ENCODE measurements at regions not wholly inside any gene's neighbourhood (a gene's known extent, or its start where the extent isn't known, plus 50 kb on each side); places are given as distances from the start of the nearest gene placed in this dataset.
"Not testable (repeated sequence)": the region's sequence is repeated elsewhere in the genome, so short reads cannot be mapped to it uniquely, and the experiment has no call there.

DNA sequence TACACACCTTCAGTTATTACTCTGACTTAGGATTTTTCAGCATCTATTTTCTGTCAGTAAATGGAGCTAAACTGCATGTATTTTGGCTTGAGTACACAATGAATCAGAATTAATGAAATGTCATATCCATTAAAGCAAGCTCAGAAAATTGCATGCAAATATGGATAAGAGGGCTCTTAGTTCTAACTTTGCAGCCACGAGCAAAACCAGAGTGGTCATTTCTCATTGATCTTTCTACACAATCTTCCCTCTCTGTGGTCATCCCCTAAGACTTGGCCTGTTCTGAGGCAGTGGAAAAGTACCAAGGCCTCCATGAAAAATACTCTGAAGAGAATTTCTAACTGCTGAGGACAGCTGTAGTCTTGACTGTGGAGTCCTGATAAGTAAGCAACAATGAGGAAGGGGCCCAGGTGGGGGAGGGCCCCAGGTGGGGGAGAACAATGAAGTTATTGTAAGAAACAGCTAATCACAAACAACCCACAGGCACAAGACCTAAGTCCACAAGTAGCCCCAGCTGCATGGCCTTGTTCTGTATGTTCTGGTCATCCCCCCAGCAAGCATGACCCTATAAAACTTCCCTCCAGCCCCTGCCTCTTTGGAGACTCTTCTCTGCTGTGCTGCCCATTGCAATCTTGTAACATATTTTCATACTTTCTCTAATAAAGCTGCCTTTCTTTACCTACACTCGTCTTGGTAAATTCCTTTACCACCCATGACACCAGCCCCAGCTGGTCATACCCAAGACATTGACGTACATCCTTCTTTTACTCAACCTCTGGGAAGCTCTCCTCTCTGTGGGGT, 230.3 kb downstream of the TDRD15 start:
- no peak for DNase-seq

DNA sequence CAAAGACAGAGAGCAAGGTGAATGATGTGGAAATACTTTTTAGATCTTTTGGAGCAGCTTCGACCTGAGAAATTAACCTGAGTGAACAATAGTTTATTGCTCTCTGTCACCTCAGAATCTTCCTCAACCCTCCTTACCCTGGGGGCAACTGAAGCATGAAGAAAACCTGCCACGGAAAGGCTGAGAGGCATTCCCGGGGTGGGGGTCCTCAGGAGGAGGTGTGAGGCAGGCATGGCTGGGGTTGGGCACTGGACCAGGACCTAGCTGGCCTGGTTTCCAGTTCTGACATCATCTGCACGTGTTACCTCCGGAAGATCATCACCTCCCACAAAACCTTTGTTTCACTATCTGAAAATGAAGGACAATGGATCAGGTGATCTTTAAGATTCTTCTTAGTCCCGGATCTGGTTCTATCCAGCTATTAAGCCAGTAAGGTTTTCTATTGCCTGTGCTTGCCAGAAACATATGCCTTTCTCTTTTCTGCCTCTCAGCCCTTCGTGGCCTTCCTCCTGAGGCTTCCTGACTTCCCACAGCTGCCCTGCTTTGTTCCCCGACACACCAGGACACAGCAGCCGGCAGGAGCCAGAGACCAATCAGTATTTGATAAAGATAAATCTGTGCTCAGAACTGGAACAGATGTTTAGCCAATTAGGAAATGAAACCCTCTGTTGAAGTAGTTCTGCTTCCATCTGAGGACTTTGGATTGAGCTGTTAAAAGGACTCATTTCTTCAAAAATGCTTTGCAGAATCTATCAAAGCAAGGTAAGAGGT, 232.5 kb downstream of the TDRD15 start:
- no peak for DNase-seq

DNA sequence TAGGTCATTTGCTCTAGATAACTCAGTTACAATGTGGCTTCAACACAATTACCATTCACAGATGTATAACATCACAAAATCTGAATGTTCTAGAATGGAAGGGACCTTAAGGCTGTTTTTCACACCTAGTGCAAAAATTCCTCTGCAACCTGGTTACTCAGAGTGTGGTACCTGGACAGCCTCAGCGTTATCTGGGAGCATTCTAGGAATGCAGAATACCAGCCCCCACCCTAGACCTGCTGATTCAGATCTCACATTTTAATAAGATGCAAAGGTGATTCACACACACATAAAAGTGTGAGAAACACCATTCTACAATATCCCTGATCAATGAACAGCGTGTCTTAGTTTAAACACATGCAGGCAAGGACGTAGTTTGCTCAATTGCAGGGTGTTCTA, 233.1 kb downstream of the TDRD15 start:
- no peak for DNase-seq

- no peak for DNase-seq
Observed at GRCh38 chr2:21358976-21359375, 235.2 kb downstream of the TDRD15 start.

DNA sequence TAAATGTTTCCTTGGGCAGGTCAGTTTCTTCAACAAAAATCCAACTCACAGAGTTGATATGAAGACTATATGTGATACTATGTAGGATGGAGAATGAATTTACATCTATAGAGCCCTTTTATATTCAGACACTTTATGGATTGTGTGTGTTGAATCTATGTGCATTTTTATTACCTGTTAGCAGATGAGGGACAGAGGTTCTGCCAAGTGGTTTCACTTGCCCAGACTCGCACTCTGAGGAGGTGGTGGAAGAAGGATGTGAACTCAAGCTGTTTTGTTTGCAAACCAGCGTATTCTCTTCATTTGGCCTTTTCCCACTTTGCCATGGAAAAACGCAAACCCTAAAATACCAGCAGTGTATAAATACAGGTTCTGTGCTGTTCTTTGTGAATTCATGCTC, 237.6 kb downstream of the TDRD15 start:
- DNase-seq: no peak

- no peak for DNase-seq
Observed at GRCh38 chr2:21361957-21362486, 238.3 kb downstream of the TDRD15 start.

GRCh38 chr2:21363364-21363763, 239.6 kb downstream of the TDRD15 start:
- no peak for DNase-seq

GRCh38 chr2:21367421-21367820, 243.7 kb downstream of the TDRD15 start:
- DNase-seq: no peak

DNA sequence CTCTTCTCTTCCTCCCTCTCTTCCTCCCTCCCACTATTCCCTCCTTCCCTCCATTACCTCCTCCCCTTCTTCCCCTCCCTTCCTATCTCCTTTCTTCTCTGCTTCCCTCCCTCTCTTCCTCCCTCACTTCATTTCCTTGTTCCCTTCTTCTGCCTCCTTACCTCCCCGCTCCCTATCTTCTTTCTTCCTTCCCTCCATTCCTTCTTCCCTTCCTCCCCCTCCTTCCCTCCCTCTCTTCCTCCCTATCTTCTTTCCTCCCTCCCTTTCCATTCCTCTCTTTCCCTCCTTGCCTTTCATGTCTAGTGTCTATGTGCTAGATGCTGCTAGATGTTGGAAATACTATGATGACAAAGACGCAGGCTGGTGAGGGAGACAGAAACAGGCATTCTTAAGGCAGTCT, 246.0 kb downstream of the TDRD15 start:
- DNase-seq: no peak

DNA sequence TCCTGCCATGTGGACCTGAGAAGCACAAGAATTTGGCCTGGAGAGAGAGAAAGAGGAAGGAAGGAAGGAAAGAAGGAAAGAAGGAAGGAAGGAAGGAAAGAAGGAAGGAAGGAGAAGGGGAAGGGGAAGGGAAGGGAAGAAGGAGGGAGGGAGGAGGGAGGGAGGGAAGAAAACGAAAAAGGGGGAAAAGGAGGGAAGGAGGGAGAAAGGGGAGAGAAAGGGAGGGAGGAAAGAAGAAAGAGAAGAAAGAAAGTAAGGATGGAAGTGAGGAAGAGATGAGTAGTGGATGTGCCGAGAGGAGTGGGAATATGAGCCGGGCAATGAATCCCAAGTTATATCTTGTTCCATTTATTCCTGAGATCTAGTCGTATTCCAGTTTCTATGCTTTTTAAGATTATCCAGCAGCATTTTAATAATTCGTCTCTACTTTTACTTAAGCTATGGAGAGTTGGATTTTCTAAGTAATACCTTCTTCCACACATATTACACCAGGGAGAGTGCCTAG, 247.8 kb downstream of the TDRD15 start:
- no peak for DNase-seq

DNA sequence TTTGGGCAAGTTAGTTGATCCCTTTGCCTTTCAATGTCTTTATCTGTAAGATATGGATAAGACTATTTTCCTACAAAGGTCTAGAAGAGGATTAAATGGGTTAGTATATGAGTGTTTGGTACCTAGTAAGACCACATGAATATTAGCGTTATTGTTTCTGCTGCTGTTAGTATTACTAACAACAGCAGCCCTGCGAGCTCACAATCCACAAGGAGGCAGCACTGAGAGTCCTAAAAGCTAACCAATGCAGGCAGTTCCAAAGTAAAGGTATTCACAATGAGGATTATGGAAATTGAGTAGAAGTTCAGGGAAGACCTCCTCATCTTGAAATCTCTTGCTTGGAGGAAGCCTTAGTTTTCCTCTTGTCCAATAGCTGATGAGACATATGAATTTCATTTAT, 248.9 kb downstream of the TDRD15 start:
- no peak for DNase-seq

DNA sequence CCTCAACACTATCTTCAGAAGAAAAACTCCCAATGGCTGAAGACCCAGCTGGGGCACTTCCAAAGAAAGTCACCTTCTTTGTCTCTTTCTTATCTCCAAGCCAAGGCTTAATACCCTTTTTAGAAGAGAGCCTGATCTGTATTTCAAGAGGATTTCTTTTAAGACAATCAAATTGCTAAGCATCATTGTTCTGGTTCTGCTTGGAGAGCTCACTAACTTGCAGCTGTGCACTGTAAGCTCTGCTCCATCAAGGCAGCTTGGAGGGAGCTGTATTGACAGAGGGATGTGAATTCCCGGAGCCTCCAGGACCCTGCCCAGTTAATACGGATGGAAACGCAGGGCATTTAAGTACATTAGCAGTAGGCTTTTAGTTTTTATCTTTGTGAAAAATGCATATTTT, 253.1 kb downstream of the TDRD15 start:
- DNase-seq: no peak

- DNase-seq: no peak
Observed at GRCh38 chr2:21379140-21379539, 255.4 kb downstream of the TDRD15 start.

GRCh38 chr2:21379668-21380067, 255.9 kb downstream of the TDRD15 start:
- not testable (repeated sequence) for DNase-seq

DNA sequence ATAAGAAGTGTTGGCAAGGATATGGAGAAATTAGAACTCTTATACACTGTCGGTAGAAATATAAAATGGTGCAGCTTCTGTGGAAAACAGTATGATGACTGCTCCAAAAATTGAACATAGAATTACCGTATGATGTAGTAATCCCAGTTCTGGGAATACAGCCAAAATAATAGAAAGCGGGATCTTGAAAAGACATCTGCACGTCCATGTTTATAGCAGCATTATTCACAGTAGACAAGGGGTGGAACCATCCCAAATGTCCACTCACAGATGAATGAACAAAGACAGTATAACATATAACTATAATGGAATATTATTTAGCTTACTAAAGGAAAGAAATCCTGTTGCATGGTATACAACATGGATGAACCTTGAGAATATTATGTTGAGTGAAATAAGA, 257.7 kb downstream of the TDRD15 start:
- DNase-seq: no peak

DNA sequence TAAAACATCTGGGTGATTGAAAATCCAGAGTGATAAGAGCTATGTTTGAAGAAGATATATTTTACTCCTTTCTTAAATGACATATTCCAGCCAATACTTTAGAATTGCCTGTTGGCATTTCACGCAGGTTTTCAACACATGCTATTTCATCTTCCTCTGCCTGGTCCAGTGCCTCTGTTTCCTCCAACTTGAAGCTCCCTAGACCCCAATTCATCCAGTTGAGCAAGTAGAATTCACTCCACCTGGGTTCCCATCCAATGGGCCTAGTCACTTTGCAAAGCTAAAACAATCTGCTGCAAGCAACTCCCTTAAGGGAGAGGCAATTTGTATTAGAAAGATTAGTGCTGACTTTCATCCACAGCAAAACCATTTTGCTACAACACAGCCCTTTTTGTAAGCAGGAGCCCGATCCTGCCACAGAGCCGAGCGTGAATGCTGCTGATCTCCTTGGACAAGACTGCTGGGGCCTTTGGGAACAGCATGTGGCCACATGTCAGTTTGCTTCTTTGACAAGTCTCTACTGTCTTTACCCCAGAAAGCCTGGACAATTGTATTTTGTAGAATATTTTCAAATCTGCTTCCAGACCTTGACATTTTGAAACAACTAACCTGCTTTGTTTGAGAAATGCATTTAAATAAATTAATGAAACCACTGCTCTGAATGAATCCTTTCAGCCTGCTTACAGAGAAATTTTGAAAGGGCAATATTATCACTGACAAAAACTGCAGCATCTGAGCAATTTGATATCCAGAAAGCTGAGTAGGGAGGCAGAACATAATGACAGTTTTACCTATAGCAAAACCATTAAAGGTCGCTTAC, 259.1 kb downstream of the TDRD15 start:
- no peak for DNase-seq

- DNase-seq: no peak
Observed at GRCh38 chr2:21386666-21387065, 262.9 kb downstream of the TDRD15 start.

GRCh38 chr2:21392649-21393048, 268.9 kb downstream of the TDRD15 start:
- no peak for DNase-seq

- DNase-seq: no peak
Observed at GRCh38 chr2:21393173-21393572, 269.4 kb downstream of the TDRD15 start.

- no peak for DNase-seq
Observed at GRCh38 chr2:21395366-21395765, 271.6 kb downstream of the TDRD15 start.

DNA sequence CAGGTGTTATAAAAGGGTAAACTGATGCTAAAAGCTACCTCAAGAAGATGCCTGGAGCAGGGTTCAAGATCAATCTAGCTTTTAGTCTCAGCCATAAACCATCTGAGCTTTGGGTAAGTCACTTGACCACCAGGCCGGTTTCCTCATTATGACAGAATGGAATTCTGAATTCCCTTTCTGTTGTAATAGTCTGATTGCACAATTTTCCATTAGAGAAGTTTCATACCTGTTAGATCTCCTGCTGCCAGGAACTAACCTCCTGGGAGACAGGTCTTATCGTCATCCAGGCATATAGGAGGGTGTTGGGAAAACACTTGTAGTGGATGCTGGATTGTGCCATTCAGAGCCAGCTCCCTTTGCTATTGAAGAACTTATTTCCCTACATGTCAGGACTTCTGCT, 272.5 kb downstream of the TDRD15 start:
- no peak for DNase-seq

GRCh38 chr2:21401022-21401698, 277.4 kb downstream of the TDRD15 start:
- DNase-seq: no peak
